Large intestine (tissue), 3 donors: ENCODE measurements at regions not wholly inside any gene's neighbourhood (a gene's known extent, or its start where the extent isn't known, plus 50 kb on each side); places are given as distances from the start of the nearest gene placed in this dataset.
"Not testable (repeated sequence)": the region's sequence is repeated elsewhere in the genome, so short reads cannot be mapped to it uniquely, and the experiment has no call there.

Experiments
- DNase-seq, 2 donors: peaks; one replicate each; pipeline versions ENCODE4 v3.0.0 to v3.0.0-alpha.2; 2013
- H3K27ac ChIP-seq: one replicate; pipeline ENCODE4 v1.5.1; 2013; ENCODE audit warnings: low read length
- H3K27me3 ChIP-seq: 2 replicates; pipeline ENCODE4 v1.6.1; 2013; ENCODE audit warnings: low read length; ENCODE audit not compliant: control insufficient read depth, insufficient read depth
- H3K36me3 ChIP-seq: 2 replicates; pipeline ENCODE4 v1.6.1; 2013; ENCODE audit warnings: low read length; ENCODE audit not compliant: control insufficient read depth, insufficient read depth
- H3K4me1 ChIP-seq: one replicate; pipeline ENCODE4 v1.6.1; 2013; ENCODE audit warnings: low read length; ENCODE audit not compliant: control insufficient read depth, insufficient read depth
- H3K4me3 ChIP-seq: one replicate; pipeline ENCODE4 v1.5.1; 2013; ENCODE audit warnings: low read length
- H3K9me3 ChIP-seq: one replicate; pipeline ENCODE4 v1.6.1; 2013; ENCODE audit warnings: mild to moderate bottlenecking, low read depth, low read length, moderate library complexity; ENCODE audit not compliant: control insufficient read depth
- WGBS: methylation state at CpG from one replicate; pipeline ENCODE4 v1.1.5; 2013; ENCODE audit warnings: low lambda C conversion rate; ENCODE audit not compliant: insufficient coverage; 5-methylcytosine and 5-hydroxymethylcytosine counted together

DNA sequence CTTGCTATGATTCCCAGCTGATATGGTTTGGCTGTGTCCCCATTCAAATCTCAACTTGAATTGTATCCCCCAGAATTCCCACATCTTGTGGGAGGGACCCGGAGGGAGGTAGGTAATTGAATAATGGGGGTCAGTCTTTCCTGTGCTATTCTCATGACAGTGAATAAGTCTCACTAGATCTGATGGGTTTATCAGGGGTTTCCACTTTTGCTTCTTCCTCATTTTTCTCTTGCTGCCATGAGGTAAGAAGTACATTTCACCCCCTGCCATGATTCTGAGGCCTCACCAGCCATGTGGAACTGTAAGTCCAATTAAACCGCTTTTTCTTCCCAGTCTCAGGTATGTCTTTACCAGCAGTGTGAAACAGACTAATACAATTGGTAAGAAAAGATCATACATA is 164.7 kb upstream of the NREP start:
- not testable (repeated sequence) for H3K36me3 ChIP-seq, H3K4me3 ChIP-seq, H3K27ac ChIP-seq, H3K4me1 ChIP-seq, DNase-seq, H3K9me3 ChIP-seq, H3K27me3 ChIP-seq
- WGBS, result no CpG with 5 or more reads among the region's 2 CpGs

GRCh38 chr5:111914966-111915636 is 158.1 kb upstream of the NREP start:
- no peaks in the 10 kb centered on the region for H3K4me1 ChIP-seq
- no peaks in the 10 kb centered on the region for H3K9me3 ChIP-seq

GRCh38 chr5:111902436-111902835 is 145.4 kb upstream of the NREP start:
- H3K36me3 ChIP-seq, result no peaks in the 10 kb centered on the region
- H3K4me3 ChIP-seq, result no peak overlapping the region
- no peaks in the 10 kb centered on the region for H3K9me3 ChIP-seq
- WGBS, result 57% methylated on average over 2 of the region's 5 CpGs
- H3K4me1 ChIP-seq, result no peaks in the 10 kb centered on the region
- H3K27me3 ChIP-seq, result no peaks in the 10 kb centered on the region
- DNase-seq, result no peak
- H3K27ac ChIP-seq, result no peak overlapping the region

More at GRCh38 chr5:111914966-111915636, 158.1 kb upstream of the NREP start:
- DNase-seq, result no peak
- Histone ChIP-seq H3K36me3 (no peaks in the 10 kb centered on the region), H3K27ac (no peak overlapping the region), H3K4me3 (no peak overlapping the region), H3K27me3 (no peaks in the 10 kb centered on the region)
- WGBS, result 100% methylated on average over 1 of the region's 1 CpG

GRCh38 chr5:111901296-111901695 is 144.3 kb upstream of the NREP start:
- Histone ChIP-seq H3K4me3 (no peak overlapping the region), H3K36me3 (no peaks in the 10 kb centered on the region), H3K27ac (no peak overlapping the region), H3K4me1 (no peaks in the 10 kb centered on the region), H3K27me3 (no peaks in the 10 kb centered on the region), H3K9me3 (no peaks in the 10 kb centered on the region)
- 80% methylated on average over 2 of the region's 2 CpGs for WGBS
- DNase-seq, result no peak

DNA sequence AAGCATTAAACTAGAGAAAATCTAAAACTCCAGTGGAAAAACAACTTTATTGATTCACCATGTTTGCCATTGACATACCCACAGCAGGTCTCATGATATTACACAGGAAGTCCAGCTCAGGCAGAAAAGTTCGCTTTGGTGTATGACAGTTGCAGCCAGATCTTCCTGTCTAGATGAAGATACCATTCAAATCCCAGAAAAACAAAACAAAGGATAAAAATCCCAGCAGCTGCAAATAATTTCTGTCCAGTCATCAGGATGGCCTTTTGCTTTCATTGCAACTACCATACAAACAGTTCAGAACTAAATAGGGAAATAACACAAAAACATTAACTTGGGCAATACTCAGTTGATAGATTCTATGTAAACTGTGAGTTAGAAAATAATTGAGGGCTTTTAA is 136.0 kb upstream of the NREP start:
- no peak overlapping the region for H3K4me3 ChIP-seq
- WGBS, result no CpG with 5 or more reads among the region's 1 CpG
- no peaks in the 10 kb centered on the region for H3K36me3 ChIP-seq
- H3K27ac ChIP-seq, result no peak overlapping the region
- no peaks in the 10 kb centered on the region for H3K27me3 ChIP-seq
- no peaks in the 10 kb centered on the region for H3K9me3 ChIP-seq
- no peak for DNase-seq
- no peaks in the 10 kb centered on the region for H3K4me1 ChIP-seq

- no peaks in the 10 kb centered on the region for H3K9me3 ChIP-seq
- no peak for DNase-seq
- H3K27ac ChIP-seq, result no peak overlapping the region
- H3K4me1 ChIP-seq, result no peaks in the 10 kb centered on the region
- no peaks in the 10 kb centered on the region for H3K27me3 ChIP-seq
- WGBS, result no CpG with 5 or more reads among the region's 2 CpGs
- H3K4me3 ChIP-seq, result no peak overlapping the region
- no peaks in the 10 kb centered on the region for H3K36me3 ChIP-seq
Observed at GRCh38 chr5:111887706-111888105, 130.7 kb upstream of the NREP start.

- no peaks in the 10 kb centered on the region for H3K36me3 ChIP-seq
- DNase-seq, result no peak
- WGBS, result 83% methylated on average over 1 of the region's 2 CpGs
- H3K4me1 ChIP-seq, result no peaks in the 10 kb centered on the region
- H3K27ac ChIP-seq, result no peak overlapping the region
- H3K9me3 ChIP-seq, result no peaks in the 10 kb centered on the region
- H3K4me3 ChIP-seq, result no peak overlapping the region
- no peaks in the 10 kb centered on the region for H3K27me3 ChIP-seq
Observed at GRCh38 chr5:111869681-111870080, 112.7 kb upstream of the NREP start.

DNA sequence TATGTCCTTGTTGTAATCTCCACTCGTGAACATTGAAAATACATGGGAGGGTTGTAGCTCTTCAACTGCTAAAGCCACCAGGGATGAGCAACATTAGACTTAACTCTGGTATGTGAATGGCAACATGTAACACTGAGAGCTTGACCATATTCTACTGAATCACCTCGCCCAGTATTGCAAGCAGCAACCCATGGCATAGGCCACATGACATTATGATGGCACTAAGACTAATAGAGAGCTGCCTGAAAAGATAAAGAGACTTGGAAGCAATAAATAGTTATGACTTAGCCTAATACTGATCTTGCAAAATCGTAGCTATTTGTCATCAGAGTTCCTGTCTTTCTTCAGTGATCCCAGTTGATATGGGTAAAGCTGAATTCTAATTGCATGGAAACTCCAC is 108.4 kb upstream of the NREP start:
- no peak overlapping the region for H3K4me3 ChIP-seq
- no peaks in the 10 kb centered on the region for H3K4me1 ChIP-seq
- no peaks in the 10 kb centered on the region for H3K9me3 ChIP-seq
- H3K27ac ChIP-seq, result no peak overlapping the region
- no peak for DNase-seq
- 60% methylated on average over 1 of the region's 3 CpGs for WGBS
- H3K27me3 ChIP-seq, result no peaks in the 10 kb centered on the region
- H3K36me3 ChIP-seq, result no peaks in the 10 kb centered on the region

GRCh38 chr5:111863801-111864200 is 106.8 kb upstream of the NREP start:
- Histone ChIP-seq H3K27me3 (no peaks in the 10 kb centered on the region), H3K4me1 (no peaks in the 10 kb centered on the region), H3K27ac (no peak overlapping the region), H3K36me3 (no peaks in the 10 kb centered on the region), H3K9me3 (no peaks in the 10 kb centered on the region), H3K4me3 (no peak overlapping the region)
- 80% methylated on average over 1 of the region's 1 CpG for WGBS
- DNase-seq, result no peak

GRCh38 chr5:111859533-111860270 is 102.7 kb upstream of the NREP start:
- H3K4me3 ChIP-seq, result no peak overlapping the region
- no peaks in the 10 kb centered on the region for H3K9me3 ChIP-seq
- no peaks in the 10 kb centered on the region for H3K36me3 ChIP-seq
- no peaks in the 10 kb centered on the region for H3K27me3 ChIP-seq
- WGBS, result no CpG with 5 or more reads among the region's 4 CpGs
- DNase-seq, result peak in 1 of 2 donors; percentile 22
- H3K27ac ChIP-seq, result no peak overlapping the region
- no peaks in the 10 kb centered on the region for H3K4me1 ChIP-seq

- no peak for DNase-seq
- H3K27ac ChIP-seq, result no peak overlapping the region
- H3K9me3 ChIP-seq, result no peaks in the 10 kb centered on the region
- no peaks in the 10 kb centered on the region for H3K4me1 ChIP-seq
- H3K4me3 ChIP-seq, result no peak overlapping the region
- no peaks in the 10 kb centered on the region for H3K36me3 ChIP-seq
- no peaks in the 10 kb centered on the region for H3K27me3 ChIP-seq
Observed at GRCh38 chr5:111859031-111859430, 102.0 kb upstream of the NREP start.
